HEK293 (cell line): ENCODE measurements at regions not wholly inside any gene's neighbourhood (a gene's known extent, or its start where the extent isn't known, plus 50 kb on each side); places are given as distances from the start of the nearest gene placed in this dataset.

Experiments used
- SP2 ChIP-seq: fragments of 450-650 bp; formaldehyde crosslinking; IDR thresholded peaks from 2 replicates; pipeline ENCODE4 v1.5.1; 2016; ENCODE audit warnings: missing biosample characterization, missing genetic modification characterization
- TRIM28 ChIP-seq: IDR thresholded peaks from 2 replicates; pipeline ENCODE4 v1.6.1; 2011; ENCODE audit warnings: low read length, control low read depth, borderline replicate concordance
- YY1 ChIP-seq: fragments of 450-650 bp; formaldehyde crosslinking; IDR thresholded peaks from 2 replicates; pipeline ENCODE4 v1.5.1; 2018; ENCODE audit warnings: missing biosample characterization, missing genetic modification characterization
- ZBTB17 ChIP-seq: fragments of 450-650 bp; formaldehyde crosslinking; IDR thresholded peaks from 2 replicates; pipeline ENCODE4 v1.5.1; 2016; ENCODE audit warnings: missing biosample characterization, missing genetic modification characterization
- ZBTB26 ChIP-seq: fragments of 450-650 bp; formaldehyde crosslinking; optimal IDR thresholded peaks from 2 replicates; pipeline ENCODE3; 2016; ENCODE audit warnings: missing biosample characterization, mild to moderate bottlenecking, missing genetic modification characterization
- ZNF184 ChIP-seq: fragments of 450-650 bp; IDR thresholded peaks from 2 replicates; pipeline ENCODE4 v1.5.1; 2018; ENCODE audit warnings: missing biosample characterization, mild to moderate bottlenecking, missing genetic modification characterization
- ZNF529 ChIP-seq: fragments of 450-650 bp; formaldehyde crosslinking; IDR thresholded peaks from 2 replicates; pipeline ENCODE4 v1.5.1; 2017; ENCODE audit warnings: missing genetic modification characterization, missing biosample characterization; ENCODE audit not compliant: insufficient replicate concordance
- ZNF549 ChIP-seq: fragments of 450-650 bp; IDR thresholded peaks from 2 replicates; pipeline ENCODE4 v1.5.1; 2018; ENCODE audit warnings: missing biosample characterization, missing genetic modification characterization, mild to moderate bottlenecking, inconsistent platforms, moderate library complexity
- ZNF76 ChIP-seq: fragments of 450-650 bp; formaldehyde crosslinking; IDR thresholded peaks from 2 replicates; pipeline ENCODE4; 2016; ENCODE audit warnings: low read depth, missing biosample characterization, missing genetic modification characterization, borderline replicate concordance
- ZNF768 ChIP-seq: fragments of 450-650 bp; formaldehyde crosslinking; IDR thresholded peaks from 2 replicates; pipeline ENCODE4 v1.5.1; 2018; ENCODE audit warnings: missing biosample characterization, mild to moderate bottlenecking, missing genetic modification characterization
- ZNF791 ChIP-seq: fragments of 450-650 bp; formaldehyde crosslinking; IDR thresholded peaks from 2 replicates; pipeline ENCODE4 v1.5.1; 2016; ENCODE audit warnings: missing biosample characterization, missing genetic modification characterization
- ZNF830 ChIP-seq: fragments of 450-650 bp; IDR thresholded peaks from 2 replicates; pipeline ENCODE4 v1.5.0; 2018; ENCODE audit warnings: missing biosample characterization, missing genetic modification characterization, low read depth, mild to moderate bottlenecking, moderate library complexity
- TF ChIP-seq, protein P1 (sequence below): fragments of 450-650 bp; formaldehyde crosslinking; IDR thresholded peaks from 2 replicates; pipeline ENCODE4 v1.5.1; 2016; ENCODE audit warnings: missing biosample characterization, missing genetic modification characterization
- TF ChIP-seq, protein P2 (sequence below): fragments of 450-650 bp; formaldehyde crosslinking; IDR thresholded peaks from 2 replicates; pipeline ENCODE4 v1.5.1; 2016; ENCODE audit warnings: missing biosample characterization, missing genetic modification characterization

DNA sequence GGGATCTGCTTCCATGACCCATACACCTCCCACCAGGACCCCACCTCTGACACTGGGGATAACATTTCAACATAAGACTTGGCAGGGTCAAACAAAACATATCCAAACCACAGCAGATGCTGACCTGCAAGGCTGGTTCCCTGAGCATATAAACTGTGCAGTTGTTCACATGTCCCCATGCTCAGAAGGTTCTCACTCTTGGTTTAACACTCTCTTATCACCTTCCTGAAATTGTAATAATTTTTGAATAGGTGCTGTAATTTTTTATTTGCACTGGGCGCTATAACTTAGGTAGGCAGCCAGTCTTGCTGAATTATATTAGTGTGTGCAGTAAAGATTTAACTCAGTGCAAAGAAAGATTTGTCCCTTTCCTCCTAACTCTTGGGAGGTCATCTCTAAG, 824.8 kb upstream of the SOX9 start:
- TF ChIP-seq YY1 (tag by site-specific recombination) (no peak), ZNF830 (no peak), SP2 (no peak), TRIM28 (no peak), ZNF768 (tag by site-specific recombination) (no peak), ZNF549 (tag by site-specific recombination) (no peak), ZNF529 (no peak), ZNF184 (tag by site-specific recombination) (no peak), ZBTB26 (tag by site-specific recombination) (no peak), ZNF76 (tag by site-specific recombination) (no peak), ZNF791 (tag by site-specific recombination) (no peak), ZBTB17 (no peak)
- TF ChIP-seq, protein P1, sequence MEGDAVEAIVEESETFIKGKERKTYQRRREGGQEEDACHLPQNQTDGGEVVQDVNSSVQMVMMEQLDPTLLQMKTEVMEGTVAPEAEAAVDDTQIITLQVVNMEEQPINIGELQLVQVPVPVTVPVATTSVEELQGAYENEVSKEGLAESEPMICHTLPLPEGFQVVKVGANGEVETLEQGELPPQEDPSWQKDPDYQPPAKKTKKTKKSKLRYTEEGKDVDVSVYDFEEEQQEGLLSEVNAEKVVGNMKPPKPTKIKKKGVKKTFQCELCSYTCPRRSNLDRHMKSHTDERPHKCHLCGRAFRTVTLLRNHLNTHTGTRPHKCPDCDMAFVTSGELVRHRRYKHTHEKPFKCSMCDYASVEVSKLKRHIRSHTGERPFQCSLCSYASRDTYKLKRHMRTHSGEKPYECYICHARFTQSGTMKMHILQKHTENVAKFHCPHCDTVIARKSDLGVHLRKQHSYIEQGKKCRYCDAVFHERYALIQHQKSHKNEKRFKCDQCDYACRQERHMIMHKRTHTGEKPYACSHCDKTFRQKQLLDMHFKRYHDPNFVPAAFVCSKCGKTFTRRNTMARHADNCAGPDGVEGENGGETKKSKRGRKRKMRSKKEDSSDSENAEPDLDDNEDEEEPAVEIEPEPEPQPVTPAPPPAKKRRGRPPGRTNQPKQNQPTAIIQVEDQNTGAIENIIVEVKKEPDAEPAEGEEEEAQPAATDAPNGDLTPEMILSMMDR (tag by site-specific recombination) = no peak
- TF ChIP-seq, protein P2, sequence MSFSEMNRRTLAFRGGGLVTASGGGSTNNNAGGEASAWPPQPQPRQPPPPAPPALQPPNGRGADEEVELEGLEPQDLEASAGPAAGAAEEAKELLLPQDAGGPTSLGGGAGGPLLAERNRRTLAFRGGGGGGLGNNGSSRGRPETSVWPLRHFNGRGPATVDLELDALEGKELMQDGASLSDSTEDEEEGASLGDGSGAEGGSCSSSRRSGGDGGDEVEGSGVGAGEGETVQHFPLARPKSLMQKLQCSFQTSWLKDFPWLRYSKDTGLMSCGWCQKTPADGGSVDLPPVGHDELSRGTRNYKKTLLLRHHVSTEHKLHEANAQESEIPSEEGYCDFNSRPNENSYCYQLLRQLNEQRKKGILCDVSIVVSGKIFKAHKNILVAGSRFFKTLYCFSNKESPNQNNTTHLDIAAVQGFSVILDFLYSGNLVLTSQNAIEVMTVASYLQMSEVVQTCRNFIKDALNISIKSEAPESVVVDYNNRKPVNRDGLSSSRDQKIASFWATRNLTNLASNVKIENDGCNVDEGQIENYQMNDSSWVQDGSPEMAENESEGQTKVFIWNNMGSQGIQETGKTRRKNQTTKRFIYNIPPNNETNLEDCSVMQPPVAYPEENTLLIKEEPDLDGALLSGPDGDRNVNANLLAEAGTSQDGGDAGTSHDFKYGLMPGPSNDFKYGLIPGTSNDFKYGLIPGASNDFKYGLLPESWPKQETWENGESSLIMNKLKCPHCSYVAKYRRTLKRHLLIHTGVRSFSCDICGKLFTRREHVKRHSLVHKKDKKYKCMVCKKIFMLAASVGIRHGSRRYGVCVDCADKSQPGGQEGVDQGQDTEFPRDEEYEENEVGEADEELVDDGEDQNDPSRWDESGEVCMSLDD (tag by site-specific recombination) = no peak
